ENCODE measurements at regions not wholly inside any gene's neighbourhood (a gene's known extent, or its start where the extent isn't known, plus 50 kb on each side); places are given as distances from the start of the nearest gene placed in this dataset.

- TF ChIP-seq CTCF (IDR thresholded peaks at IDR 0.05) (no peak), POLR2A (IDR thresholded peaks at IDR 0.05) (no peak)
These were observed 173.8 kb upstream of the RAI2 start for GRCh38 chrX:18034945-18035344.

Data from adrenal gland (tissue), 5 donors.